ENCODE measurements at regions not wholly inside any gene's neighbourhood (a gene's known extent, or its start where the extent isn't known, plus 50 kb on each side); places are given as distances from the start of the nearest gene placed in this dataset.

- peak; percentile 45 for DNase-seq (ENCODE audit: low spot score)
Measured at GRCh38 chr19:29371251-29372090, 154.3 kb upstream of the VSTM2B start.

- no peak for DNase-seq (ENCODE audit: low spot score)
Measured at GRCh38 chr19:29372091-29372415, 153.7 kb upstream of the VSTM2B start.

DNA sequence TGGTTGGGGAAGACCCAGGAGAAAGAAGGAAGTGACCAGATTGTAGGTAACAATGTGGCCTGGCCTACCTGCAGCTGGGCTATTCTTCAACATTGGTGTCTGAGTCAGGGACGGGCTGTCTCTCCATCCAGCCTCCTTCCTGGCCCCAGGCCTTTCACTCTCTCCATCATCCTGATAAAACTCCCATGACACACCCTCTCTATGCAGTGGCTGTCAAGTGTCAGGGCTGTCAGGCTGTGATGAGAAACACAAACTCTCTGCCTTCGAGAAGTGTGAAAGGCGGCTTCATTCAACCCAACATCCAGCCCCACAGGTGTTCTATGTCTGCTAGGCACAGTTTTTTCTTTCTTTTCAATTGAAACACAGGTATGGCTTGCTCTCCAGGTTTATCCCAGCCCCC is 153.3 kb upstream of the VSTM2B start:
- DNase-seq (ENCODE audit: low spot score) = peak; percentile 60

DNA sequence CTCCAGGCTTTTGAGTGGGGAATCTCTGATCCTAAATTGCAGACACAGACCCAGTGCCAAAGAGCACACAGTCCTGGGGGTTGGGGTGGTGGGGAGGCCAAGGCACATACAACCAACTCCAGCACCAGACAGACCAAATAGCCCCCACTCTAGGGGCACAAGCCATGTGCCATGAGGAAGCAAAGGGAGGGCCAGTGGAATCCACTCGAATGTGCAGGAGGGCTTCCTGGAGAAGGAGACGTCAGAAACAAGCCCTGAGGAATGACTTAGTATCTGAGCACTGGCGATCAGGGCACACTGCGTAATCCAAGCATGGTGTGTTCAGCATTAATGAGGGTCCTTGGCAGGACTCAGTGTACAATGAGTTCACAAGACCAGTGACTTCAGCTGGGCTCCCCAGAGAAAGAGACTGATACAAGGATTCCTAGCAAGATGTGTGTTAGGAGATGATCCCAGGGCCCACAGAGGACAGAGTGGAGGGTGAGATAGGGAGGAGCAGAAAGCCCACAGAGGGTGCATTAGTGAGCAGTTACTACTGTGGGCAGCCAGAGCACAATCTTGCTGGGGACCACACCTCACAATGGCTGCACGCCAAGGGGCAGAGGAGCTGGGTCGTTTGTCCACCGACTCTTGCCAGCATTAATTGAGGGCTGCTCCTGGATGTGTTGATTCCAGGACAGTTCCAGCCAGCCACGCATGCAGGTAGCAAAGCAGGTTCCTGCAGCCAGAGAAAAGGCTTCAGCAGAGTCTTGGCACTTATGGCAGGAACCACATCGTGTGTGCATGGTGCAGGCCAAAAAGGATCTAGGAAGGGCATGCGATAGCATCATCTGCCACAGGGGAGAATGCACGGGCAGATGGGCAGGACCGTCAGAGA is 152.6 kb upstream of the VSTM2B start:
- DNase-seq (ENCODE audit: low spot score) = peak; percentile 76

GRCh38 chr19:29375429-29376119 is 150.2 kb upstream of the VSTM2B start:
- peak; percentile 37 for DNase-seq (ENCODE audit: low spot score)

DNA sequence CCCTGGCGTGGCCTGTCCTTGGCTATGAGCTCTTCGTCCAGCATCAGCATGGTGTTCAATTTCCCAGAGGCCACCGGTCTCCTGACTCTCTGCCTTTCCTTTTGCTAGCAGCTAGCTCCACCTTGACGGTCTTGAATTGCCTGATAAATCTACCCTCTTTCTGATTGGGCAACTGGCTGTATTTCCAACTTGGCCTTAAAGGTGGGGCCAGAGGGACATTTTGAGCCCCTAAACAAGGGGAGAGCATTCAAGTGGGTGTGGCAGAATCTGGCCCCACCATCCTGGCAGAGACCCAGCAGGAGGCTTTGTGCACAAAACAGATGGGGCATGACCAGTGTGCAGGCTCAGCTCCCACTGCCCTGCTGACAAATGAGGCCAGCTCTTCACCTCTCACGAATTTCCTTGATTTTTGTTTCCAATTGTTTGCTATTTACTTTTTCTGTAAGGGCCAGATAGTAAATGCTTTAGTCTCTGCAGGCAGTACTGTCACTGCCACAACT is 148.9 kb upstream of the VSTM2B start:
- DNase-seq (ENCODE audit: low spot score) = peak; percentile 18

GRCh38 chr19:29378126-29378525 is 147.7 kb upstream of the VSTM2B start:
- peak; percentile 75 for DNase-seq (ENCODE audit: low spot score)

DNA sequence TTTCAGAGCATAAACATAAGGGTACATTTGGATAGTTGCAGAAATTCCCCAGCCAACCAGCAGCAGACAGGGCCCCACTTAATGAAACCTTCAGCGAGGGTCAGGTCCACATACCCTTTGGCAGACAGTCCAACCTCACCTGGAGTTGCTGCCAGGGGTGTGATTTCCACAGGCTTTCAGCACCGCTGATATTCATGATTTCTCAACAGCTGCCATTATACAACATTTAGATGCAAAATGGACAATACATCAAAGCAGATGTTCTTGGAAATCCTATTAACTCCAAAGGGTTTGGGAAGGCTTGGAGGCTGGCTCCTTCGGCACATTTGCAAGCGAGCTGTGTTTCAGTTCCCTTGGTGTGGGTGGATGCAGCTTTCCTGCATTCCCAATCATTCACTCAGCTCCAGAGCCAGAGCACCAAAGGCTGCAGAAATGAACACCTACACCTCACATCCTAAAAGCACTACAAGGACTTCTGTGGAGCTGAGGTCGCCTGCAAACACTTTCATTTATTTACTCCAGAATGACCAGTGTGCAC is 147.2 kb upstream of the VSTM2B start:
- peak; percentile 26 for DNase-seq (ENCODE audit: low spot score)

DNA sequence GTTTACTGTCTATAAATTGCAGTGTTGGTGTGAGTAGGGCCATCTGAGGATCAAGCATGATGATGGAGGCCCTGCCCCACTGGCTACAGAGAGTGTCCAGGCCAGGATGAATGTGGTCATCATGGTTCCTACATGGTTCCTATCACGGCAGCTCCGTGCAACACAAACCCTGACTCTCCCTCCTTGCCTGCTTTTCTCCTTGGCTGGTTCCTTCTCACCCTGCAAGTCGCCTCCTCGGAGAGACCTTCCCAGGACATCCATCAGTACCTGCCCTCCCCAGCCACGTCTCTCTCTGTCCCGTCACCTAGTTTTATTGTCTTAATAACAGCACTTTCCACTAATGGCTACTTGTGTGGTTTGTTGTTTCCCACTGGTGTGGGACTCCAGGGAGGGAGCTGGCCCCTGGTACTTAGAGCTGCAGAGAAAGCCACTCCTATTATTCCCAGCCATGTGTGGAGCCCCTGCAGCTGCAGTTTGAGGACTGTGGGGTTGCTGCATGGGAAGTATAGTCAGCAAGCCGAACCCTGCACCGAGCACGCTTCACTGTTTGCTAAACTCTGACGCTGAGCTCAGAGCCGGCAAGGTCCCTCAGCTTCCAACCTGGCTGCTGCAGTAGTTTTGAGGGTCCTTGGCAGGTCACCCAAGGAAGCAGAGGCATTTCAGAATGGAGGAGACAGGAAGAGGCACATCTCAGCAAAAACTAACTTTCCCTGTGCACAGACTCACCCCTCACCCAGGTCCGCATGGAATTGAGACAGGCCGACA is 146.4 kb upstream of the VSTM2B start:
- peak; percentile 53 for DNase-seq (ENCODE audit: low spot score)

- peak; percentile 51 for DNase-seq (ENCODE audit: low spot score)
Measured at GRCh38 chr19:29380581-29380980, 145.2 kb upstream of the VSTM2B start.

DNA sequence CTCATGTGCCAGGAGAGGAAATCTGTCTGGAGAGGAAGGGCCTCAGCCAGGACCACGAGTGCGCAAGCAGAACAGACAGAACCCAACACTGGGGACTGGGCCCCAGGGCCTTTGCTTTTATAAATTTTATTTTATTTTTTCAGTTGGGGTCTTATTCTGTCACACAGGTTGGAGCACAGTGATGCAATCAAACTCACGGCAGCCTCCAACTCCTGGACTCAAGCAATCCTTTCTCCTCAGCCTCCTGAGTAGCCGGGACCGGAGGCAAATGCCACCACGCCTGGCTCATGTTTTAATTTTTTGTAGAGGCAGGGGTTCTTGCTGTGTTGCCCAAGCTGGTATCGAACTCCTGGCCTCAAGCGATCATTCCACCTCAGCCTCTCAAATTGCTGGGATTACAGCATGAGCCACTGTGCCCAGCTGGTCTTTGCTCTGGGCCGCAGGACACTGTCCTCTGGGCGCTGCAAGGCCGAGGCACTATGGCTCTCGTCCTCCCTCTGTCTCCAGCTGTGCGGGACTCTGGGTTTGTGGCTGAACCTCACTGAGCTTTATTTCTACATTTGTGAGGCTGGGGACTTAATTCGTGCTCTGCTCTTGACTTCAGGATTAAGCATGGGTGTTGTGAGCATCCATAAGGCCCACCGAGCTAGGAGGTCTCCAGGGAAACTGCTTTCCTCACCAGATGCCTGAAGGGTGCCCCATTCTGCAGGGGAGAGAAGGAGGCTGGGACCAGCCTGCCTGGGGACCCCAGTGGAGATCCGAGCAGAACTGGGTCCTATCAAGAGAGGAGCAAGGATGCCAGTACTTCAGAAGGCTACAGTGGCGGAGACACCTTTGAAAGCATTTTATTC is 144.2 kb upstream of the VSTM2B start:
- DNase-seq (ENCODE audit: low spot score) = peak; percentile 43

GRCh38 chr19:29383696-29384095 is 142.1 kb upstream of the VSTM2B start:
- DNase-seq (ENCODE audit: low spot score) = peak; percentile 37

DNA sequence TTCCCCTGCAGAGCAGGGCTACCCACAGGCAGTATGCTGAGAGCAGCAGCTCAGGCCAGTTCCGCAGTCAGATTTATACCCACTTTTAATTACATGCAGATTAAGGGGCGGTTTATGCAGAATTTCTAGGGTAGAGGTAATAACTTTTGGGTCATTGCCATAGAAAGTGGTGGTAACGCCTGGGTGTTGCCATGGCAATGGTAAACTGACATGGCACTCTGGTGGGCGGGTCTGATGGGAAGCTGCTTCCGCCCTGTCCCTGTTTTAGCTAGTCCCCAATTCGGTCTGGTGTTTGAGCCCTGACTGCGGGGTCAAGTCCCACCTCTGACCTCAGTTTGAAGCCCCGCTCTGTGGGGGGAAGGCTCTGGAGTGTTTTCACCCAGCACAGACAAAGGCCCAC is 141.1 kb upstream of the VSTM2B start:
- DNase-seq (ENCODE audit: low spot score) = peak; percentile 76

DNA sequence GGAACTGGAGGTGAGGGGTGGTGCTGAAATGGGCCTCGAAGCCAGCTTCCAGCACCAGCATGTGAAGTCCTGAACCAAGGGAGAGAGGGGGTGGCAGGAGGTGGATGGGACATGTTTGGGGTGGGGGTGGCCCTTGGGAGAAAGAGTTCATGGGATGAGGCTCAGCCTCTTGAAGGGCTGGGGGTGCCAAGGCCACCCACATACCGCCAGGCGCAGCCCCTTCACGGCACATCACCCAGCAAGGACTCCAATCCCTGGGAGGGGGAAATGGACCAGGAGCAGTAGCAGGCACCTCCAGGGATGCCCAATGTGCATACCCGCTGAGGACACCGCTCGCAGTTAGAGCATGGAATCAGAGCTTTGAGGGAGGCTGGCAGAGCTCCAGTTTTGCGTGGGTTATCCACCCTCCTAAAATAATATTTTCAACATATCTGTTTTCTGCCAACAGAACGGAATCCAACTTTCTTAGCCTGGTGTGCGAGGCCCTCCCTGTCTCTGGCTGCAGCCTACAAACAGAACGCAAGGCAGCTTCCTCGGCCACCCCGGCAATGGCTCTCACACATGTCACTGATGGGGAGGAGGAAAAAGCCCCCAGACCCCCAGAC is 140.5 kb upstream of the VSTM2B start:
- DNase-seq (ENCODE audit: low spot score) = peak; percentile 73

DNA sequence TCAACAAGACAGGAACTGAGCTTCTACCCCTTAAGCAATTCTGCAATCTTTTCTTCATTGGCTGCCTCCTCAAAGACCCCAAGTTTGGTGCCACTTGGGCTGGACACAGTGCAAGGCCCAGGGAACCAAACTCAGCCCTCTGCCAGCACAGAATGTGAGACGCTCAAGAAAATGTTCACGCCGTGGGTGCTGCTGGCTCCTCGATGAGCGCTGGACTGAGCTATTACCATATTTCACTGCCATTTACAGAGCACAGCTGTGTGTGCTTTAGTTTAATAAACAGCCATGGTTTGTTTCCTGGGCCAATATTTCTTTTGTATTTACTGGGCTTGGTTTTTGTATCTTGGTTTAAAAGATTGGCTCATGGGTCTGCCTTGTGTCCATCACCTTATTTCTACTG is 138.8 kb upstream of the VSTM2B start:
- no peak for DNase-seq (ENCODE audit: low spot score)

DNA sequence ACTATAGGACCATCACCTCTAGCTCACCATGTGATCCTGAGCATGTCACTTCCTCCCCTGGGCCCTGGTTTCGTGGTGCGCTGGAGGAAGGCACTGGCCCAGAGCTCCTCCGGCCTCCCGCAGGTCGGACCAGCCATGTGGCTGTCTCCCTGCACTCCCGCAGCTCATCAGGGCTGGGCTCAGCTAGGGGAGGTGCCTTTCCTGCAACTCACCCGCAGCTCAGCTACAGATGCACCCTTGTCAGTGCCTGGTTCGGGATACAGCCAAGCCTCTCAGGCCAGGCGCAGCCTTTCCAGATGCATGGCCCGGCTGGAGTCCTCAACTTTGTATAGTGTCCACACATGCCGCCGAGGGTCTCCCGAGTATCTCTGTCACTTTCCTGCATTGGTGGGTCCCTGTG is 138.2 kb upstream of the VSTM2B start:
- no peak for DNase-seq (ENCODE audit: low spot score)

DNA sequence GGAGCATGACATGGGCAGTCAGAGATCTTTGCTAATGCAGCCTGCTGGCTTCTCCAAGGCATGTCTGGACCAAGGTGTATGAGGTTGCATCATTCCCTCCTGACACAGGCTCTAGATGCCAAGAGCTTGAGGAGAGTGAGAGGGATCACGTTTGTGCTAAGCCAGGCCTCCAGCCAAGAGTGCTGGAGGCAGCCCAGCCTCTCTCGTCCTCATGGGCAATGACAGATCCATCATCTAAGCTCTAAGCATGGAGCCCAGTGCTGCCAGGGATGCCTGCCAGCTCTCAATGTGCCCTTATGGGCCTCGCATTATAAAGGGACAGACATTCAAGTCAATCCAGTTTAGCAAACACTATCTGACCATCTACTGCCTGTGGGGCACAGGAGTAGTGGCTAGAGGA is 136.3 kb upstream of the VSTM2B start:
- no peak for DNase-seq (ENCODE audit: low spot score)

DNA sequence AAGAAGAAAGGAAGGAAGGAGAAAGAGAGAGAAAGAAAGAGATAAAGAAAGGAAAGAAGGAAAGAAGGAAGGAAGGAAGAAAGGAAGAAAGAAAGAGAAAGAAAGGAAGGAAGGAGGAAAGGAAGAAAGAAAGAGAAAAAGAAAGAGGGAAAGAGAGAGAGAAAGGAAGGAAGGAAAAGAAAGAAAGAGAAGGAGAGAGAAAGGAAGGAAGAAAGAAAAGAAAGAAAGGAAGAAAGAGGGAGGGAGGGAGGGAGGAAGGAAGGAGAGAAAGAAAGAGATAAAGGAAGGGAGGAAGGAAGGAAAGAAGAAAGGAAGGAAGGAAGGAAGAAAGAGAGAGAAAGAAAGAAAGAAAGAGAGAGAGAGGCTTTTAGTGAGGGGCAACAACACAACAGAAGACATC is 135.1 kb upstream of the VSTM2B start:
- DNase-seq (ENCODE audit: low spot score) = no peak

DNA sequence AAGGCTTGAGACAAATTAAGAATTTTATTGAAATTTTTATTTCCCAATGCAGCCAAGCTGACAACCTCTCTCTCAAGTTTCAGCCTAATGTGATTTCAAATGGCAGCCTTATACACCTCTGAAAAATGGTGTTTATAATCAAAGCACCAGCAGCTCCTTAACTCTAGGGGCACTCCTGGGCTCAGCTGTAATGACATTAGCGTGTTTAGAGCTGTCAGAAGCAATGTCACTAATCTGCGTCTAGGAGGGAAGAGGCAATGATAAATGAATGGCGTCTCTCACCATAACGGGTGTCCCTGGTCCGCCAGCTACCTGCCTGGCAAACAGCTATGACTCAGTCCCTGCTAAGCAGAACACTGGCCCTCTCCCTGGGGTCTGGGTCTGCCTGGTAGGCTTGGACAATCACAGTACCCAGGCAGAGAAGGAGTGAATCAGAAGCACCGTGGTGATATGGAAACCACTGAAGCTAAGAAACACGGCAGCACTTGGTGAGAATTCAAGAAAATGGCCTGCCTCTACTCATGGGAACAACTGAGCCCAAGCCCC is 131.8 kb upstream of the VSTM2B start:
- no peak for DNase-seq (ENCODE audit: low spot score)

Data from mesenteric fat pad (tissue), 1 donor.